ENCODE measurements at regions not wholly inside any gene's neighbourhood (a gene's known extent, or its start where the extent isn't known, plus 50 kb on each side); places are given as distances from the start of the nearest gene placed in this dataset.
"Not testable (repeated sequence)": the region's sequence is repeated elsewhere in the genome, so short reads cannot be mapped to it uniquely, and the experiment has no call there.

GRCh38 chr5:158034586-158034985 is 175.6 kb upstream of the CLINT1 start:
- not testable (repeated sequence) for TF ChIP-seq EP300 (IDR thresholded peaks at IDR 0.05; ENCODE audit: borderline replicate concordance in 1 of 2, control insufficient read depth in 1 of 2, low read depth in 2 of 2, low read length in 2 of 2); SMC3 (IDR thresholded peaks at IDR 0.05; ENCODE audit: borderline replicate concordance, low read length); ZNF207 (IDR thresholded peaks at IDR 0.05; ENCODE audit: borderline replicate concordance); HDAC2 (IDR thresholded peaks at IDR 0.05); CTCF (IDR thresholded peaks at IDR 0.05 in 2 of 3, conservative IDR thresholded peaks at IDR 0.05 in 1 of 3; ENCODE audit: control insufficient read depth in 2 of 3, extremely low read depth in 1 of 3, insufficient read depth in 1 of 3, low read depth in 3 of 3, low read length in 3 of 3); TCF7 (IDR thresholded peaks at IDR 0.05; ENCODE audit: borderline replicate concordance)
